ENCODE measurements at regions not wholly inside any gene's neighbourhood (a gene's known extent, or its start where the extent isn't known, plus 50 kb on each side); places are given as distances from the start of the nearest gene placed in this dataset.
A peak's percentile ranks its signal among the peaks of the same experiment; 100 is the strongest.

- no peak for ATAC-seq
These were observed 198.6 kb upstream of the S100G start for GRCh38 chrX:16451334-16451733.

- ATAC-seq, result no peak
These were observed 195.0 kb upstream of the S100G start for GRCh38 chrX:16454926-16455325.

- ATAC-seq, result no peak
These were observed 192.7 kb upstream of the S100G start for GRCh38 chrX:16457239-16457638.

- ATAC-seq, result no peak
These were observed 191.8 kb upstream of the S100G start for GRCh38 chrX:16458208-16458607.

GRCh38 chrX:16459008-16459407 is 190.9 kb upstream of the S100G start:
- ATAC-seq, result no peak

- no peak for ATAC-seq
These were observed 188.0 kb upstream of the S100G start for GRCh38 chrX:16461968-16462367.

- no peak for ATAC-seq
These were observed 187.0 kb upstream of the S100G start for GRCh38 chrX:16462912-16463311.

GRCh38 chrX:16464369-16464768 is 185.6 kb upstream of the S100G start:
- ATAC-seq, result no peak

GRCh38 chrX:16465081-16465876 is 184.7 kb upstream of the S100G start:
- ATAC-seq, result no peak

- peak; percentile 52 for ATAC-seq
These were observed 183.1 kb upstream of the S100G start for GRCh38 chrX:16466640-16467432.

- ATAC-seq, result no peak
These were observed 180.1 kb upstream of the S100G start for GRCh38 chrX:16469870-16470269.

GRCh38 chrX:16472345-16472744 is 177.6 kb upstream of the S100G start:
- ATAC-seq, result no peak

- ATAC-seq, result no peak
These were observed 175.4 kb upstream of the S100G start for GRCh38 chrX:16474511-16474910.

GRCh38 chrX:16476009-16476408 is 173.9 kb upstream of the S100G start:
- ATAC-seq, result no peak

GRCh38 chrX:16476692-16477091 is 173.3 kb upstream of the S100G start:
- ATAC-seq, result no peak

GRCh38 chrX:16479206-16479869 is 170.6 kb upstream of the S100G start:
- ATAC-seq, result peak; percentile 84

- no peak for ATAC-seq
These were observed 169.9 kb upstream of the S100G start for GRCh38 chrX:16480049-16480448.

- peak; percentile 98 for ATAC-seq
These were observed 165.6 kb upstream of the S100G start for GRCh38 chrX:16484338-16484737.

- ATAC-seq, result peak; percentile 39
These were observed 162.2 kb upstream of the S100G start for GRCh38 chrX:16487620-16488385.

- ATAC-seq, result no peak
These were observed 161.0 kb upstream of the S100G start for GRCh38 chrX:16488959-16489358.

- no peak for ATAC-seq
These were observed 158.5 kb upstream of the S100G start for GRCh38 chrX:16491461-16491860.

GRCh38 chrX:16496175-16496574 is 153.8 kb upstream of the S100G start:
- no peak for ATAC-seq
